ENCODE measurements at regions not wholly inside any gene's neighbourhood (a gene's known extent, or its start where the extent isn't known, plus 50 kb on each side); places are given as distances from the start of the nearest gene placed in this dataset.

DNA sequence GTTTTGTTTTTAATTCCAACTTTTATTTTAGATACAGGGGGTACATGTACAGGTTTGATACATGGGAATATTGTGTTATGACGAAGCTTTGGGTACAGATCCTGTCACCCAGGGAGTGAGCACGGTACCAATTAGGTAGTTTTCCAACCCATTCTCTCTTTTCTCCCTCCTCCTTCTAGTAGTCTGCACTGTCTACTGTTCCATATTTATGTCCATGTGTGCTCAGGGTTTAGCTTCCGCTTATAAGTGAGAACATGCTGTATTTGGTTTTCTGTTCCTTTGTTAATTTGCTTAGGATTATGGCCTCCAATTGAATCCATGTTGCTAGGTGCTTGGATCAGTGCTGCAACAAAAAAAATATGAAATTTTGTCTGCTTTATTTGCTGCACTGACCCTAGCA, 659.3 kb upstream of the TMEFF2 start:
- no peak for TF ChIP-seq POLR2A (IDR thresholded peaks at IDR 0.05)
- TF ChIP-seq, protein P1, sequence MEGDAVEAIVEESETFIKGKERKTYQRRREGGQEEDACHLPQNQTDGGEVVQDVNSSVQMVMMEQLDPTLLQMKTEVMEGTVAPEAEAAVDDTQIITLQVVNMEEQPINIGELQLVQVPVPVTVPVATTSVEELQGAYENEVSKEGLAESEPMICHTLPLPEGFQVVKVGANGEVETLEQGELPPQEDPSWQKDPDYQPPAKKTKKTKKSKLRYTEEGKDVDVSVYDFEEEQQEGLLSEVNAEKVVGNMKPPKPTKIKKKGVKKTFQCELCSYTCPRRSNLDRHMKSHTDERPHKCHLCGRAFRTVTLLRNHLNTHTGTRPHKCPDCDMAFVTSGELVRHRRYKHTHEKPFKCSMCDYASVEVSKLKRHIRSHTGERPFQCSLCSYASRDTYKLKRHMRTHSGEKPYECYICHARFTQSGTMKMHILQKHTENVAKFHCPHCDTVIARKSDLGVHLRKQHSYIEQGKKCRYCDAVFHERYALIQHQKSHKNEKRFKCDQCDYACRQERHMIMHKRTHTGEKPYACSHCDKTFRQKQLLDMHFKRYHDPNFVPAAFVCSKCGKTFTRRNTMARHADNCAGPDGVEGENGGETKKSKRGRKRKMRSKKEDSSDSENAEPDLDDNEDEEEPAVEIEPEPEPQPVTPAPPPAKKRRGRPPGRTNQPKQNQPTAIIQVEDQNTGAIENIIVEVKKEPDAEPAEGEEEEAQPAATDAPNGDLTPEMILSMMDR (IDR thresholded peaks at IDR 0.05) = no peak

Measured in lower leg skin (tissue), 3 donors.